ENCODE measurements at regions not wholly inside any gene's neighbourhood (a gene's known extent, or its start where the extent isn't known, plus 50 kb on each side); places are given as distances from the start of the nearest gene placed in this dataset.

GRCh38 chr2:57677296-57677695 lies 369.3 kb upstream of the VRK2 start:
- TF ChIP-seq, protein P1, sequence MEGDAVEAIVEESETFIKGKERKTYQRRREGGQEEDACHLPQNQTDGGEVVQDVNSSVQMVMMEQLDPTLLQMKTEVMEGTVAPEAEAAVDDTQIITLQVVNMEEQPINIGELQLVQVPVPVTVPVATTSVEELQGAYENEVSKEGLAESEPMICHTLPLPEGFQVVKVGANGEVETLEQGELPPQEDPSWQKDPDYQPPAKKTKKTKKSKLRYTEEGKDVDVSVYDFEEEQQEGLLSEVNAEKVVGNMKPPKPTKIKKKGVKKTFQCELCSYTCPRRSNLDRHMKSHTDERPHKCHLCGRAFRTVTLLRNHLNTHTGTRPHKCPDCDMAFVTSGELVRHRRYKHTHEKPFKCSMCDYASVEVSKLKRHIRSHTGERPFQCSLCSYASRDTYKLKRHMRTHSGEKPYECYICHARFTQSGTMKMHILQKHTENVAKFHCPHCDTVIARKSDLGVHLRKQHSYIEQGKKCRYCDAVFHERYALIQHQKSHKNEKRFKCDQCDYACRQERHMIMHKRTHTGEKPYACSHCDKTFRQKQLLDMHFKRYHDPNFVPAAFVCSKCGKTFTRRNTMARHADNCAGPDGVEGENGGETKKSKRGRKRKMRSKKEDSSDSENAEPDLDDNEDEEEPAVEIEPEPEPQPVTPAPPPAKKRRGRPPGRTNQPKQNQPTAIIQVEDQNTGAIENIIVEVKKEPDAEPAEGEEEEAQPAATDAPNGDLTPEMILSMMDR (conservative IDR thresholded peaks at IDR 0.05; ENCODE audit: low read length) = no peak
- no peak for TF ChIP-seq EZH2phosphoT487 (IDR thresholded peaks at IDR 0.05; ENCODE audit: borderline replicate concordance)
